SU-DHL-6 (cell line): ENCODE measurements at regions not wholly inside any gene's neighbourhood (a gene's known extent, or its start where the extent isn't known, plus 50 kb on each side); places are given as distances from the start of the nearest gene placed in this dataset.

Experiments
- CTCF ChIP-seq: fragments of 200-600 bp; sonication (generic); IDR thresholded peaks from one replicate; pipeline ENCODE4 v1.5.1; 2017; ENCODE audit warnings: antibody characterized with exemption, mild to moderate bottlenecking, low read length, moderate library complexity; ENCODE audit not compliant: insufficient read depth, poor library complexity, severe bottlenecking
- EZH2phosphoT487 ChIP-seq: fragments of 200-600 bp; sonication (generic), shearing (Covaris generic); conservative IDR thresholded peaks from 2 replicates; pipeline ENCODE4 v1.6.1; 2018; ENCODE audit warnings: mild to moderate bottlenecking, antibody characterized with exemption, low read length, moderate library complexity, mixed read lengths

- no peak for TF ChIP-seq CTCF
- TF ChIP-seq EZH2phosphoT487 = no peak
Measured at GRCh38 chr14:30500222-30500621, 58.7 kb upstream of the G2E3 start.
